GM19043 (cell line): ENCODE measurements at regions not wholly inside any gene's neighbourhood (a gene's known extent, or its start where the extent isn't known, plus 50 kb on each side); places are given as distances from the start of the nearest gene placed in this dataset.
"Not testable (repeated sequence)": the region's sequence is repeated elsewhere in the genome, so short reads cannot be mapped to it uniquely, and the experiment has no call there.

ENCODE experiments used
- ATAC-seq: cut with Tn5 transposase; IDR thresholded peaks from one replicate; pipeline ENCODE4 v1.9.1; 2021; ENCODE audit warnings: low read depth; ENCODE audit not compliant: unreplicated experiment

GRCh38 chr16:29261427-29262248 is 144.9 kb downstream of the NPIPB11 start:
- ATAC-seq: not testable (repeated sequence)

DNA sequence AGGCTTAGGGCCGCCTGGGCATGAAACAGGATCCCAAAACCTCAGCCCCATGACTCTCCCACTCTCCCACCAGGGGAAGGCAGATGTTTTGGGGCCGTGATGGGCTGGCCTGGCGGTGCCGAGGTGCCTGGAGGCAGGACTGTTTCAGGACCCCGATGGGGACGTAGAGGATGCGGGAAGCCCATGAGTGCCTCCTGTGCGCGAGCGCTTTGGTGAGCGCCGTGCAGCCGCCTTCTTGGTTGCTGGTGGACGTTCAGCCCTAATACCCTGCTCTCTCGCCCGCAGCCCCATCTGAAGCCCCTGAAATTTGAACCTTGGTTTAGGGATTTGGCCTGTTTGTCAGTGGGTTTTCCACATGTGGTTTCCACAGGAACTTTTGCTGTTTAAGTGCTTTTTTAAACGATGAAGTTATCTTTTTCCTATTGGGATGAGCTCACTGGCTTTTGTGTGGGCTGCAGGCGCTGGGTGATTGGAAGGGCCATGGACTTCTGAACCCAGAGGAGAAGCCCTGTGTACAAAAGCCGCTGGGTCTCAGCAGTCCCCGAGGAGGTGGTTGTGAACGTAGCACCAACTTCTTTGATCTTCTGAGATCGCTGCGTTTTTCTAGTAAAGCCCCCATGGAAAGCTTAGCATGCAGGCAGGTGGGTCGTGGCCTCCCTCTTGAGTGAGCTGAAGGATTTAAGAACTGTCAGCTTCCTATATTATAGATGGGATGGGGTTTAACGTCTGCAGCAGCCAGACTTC is 145.7 kb downstream of the NPIPB11 start:
- ATAC-seq: not testable (repeated sequence)

DNA sequence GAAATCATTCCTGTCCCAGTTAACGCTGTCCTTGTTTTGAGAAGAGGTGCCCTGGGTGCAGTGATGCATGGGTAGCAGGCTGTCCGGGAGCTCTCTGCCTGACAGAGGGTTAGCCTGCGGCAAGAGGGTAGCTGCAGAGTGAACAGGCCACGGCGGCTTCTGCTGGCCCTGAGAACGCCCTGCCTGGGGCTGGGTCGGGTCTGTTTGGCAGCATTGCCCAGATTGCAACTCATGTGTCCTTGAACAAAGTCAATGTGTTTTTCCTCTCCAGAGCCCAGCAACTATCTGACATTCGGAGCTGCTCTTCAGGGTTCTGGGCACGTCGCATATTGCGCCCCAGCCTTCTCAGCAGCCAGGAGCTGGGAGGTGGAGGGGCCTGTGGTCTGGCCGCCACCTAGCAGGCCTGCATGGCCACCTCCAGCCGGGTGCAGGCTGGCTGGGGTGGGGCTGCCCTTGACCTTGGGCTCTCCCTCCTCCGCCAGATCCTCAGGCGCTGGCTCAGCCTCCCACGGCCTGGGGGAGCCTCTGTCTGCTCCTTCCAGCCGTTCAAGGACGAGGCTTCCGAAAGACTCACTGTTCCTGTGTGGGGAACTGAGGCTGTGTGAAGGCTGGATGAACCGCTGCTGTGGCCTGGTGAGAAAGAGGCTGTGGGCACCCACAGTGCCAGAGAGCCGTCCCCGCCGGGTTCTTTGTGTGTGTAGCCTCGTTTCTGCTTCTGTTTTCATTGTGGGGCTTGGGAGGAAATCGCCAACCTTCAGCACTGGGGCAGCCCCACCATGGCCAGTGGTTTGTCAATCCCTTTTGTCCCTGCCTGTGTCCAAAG is 146.7 kb downstream of the NPIPB11 start:
- ATAC-seq: not testable (repeated sequence)

- ATAC-seq: not testable (repeated sequence)
Observed at GRCh38 chr16:29258946-29259634, 147.4 kb downstream of the NPIPB11 start.

DNA sequence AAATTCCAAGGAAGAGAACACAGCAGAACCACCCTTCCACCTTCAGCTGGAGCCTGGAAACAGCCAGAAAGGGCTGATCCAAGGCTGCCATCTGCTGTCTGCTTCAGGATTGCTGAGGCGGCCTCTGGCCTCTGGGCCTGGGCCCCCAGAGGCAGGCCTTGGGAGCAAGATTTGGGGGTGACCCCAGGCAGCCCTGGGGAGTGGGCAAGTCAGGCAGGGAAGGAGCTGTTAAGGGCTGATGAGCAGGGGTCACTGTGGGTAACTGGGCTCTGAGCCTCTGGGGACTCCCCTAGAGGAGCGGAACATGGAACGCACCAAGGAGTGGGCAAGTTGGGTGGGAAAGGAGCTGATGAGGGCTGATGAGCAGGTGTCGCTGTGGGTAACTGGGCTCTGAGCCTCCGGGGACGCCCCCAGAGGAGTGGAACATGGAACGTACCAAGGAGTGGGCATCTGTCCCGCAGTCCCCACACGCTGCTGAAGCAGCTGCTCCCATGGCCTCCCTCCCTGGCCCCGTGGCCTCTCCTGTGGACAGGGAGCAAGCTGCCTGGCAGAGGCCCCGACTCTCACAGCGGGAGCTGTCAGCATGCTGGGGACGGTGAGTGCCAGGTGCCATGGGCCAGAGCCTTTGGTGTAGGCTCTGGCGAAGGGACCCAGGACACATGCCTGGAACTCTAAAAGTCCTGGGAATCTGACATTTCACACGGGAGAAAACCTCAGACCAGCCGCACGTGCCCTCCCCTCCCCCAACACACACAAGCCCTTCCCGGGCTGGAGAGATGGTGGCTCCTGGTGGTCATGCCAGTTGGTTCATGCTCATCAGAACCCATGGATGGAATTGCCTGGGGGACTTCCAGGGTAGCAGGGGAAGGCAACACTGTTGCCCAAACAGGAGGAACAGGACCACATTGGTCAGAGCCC is 148.8 kb downstream of the NPIPB11 start:
- ATAC-seq: not testable (repeated sequence)

DNA sequence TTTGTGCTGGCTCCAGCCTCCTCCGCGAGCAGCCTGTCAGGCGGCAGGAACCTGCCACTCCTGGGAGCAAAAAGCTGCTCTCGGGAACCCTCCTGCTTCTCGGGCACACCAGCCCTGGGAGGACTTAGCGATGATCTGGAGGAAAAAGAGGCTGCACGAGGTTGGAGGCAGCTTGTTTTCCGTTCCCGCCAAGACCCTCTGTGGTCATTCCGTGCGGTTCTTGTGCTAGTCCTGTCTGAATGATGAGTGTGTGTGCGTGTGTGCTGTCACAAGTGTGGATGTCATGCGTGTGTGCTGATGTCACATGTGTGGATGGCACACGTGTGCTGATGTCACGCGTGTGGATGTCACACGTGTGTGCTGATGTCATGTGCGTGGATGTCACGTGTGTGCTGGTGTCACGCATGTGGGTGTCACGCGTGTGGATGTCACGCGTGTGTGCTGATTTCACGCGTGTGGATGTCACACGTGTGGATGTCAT is 150.0 kb downstream of the NPIPB11 start:
- ATAC-seq: no peak

DNA sequence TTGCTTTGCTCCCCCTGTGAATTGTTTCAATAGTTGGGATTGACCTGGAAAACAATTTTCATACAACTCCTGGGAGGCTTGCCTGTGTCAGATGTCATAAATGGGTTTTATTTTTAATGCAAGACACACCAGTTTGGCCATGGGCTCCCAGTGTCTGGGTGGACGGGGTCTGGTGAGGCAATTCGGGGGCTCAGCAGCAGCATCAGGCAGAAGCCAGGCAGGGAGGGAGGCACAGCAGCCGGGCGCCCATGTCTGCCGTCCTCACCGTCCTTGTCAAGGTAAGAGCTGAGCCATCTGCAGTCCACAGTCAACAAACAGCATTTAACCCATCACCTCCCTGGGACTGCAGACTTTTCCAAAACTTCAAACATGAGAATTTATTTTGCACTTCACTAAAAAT is 150.6 kb downstream of the NPIPB11 start:
- ATAC-seq: not testable (repeated sequence)

DNA sequence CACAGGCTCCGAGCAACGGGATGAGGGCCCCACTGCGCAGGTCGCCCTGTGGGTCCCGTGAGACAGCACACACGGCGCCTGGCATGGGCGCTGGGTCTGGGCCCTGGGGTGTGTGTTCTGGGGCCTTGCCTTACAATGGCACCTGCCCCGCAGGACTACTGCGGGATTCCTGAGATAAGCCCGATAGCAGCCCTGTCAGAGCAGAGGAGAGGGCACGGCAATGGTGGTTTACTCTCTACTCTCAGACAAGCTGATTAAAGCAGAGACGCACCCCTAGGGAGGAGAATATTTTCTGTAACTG is 151.1 kb downstream of the NPIPB11 start:
- not testable (repeated sequence) for ATAC-seq

DNA sequence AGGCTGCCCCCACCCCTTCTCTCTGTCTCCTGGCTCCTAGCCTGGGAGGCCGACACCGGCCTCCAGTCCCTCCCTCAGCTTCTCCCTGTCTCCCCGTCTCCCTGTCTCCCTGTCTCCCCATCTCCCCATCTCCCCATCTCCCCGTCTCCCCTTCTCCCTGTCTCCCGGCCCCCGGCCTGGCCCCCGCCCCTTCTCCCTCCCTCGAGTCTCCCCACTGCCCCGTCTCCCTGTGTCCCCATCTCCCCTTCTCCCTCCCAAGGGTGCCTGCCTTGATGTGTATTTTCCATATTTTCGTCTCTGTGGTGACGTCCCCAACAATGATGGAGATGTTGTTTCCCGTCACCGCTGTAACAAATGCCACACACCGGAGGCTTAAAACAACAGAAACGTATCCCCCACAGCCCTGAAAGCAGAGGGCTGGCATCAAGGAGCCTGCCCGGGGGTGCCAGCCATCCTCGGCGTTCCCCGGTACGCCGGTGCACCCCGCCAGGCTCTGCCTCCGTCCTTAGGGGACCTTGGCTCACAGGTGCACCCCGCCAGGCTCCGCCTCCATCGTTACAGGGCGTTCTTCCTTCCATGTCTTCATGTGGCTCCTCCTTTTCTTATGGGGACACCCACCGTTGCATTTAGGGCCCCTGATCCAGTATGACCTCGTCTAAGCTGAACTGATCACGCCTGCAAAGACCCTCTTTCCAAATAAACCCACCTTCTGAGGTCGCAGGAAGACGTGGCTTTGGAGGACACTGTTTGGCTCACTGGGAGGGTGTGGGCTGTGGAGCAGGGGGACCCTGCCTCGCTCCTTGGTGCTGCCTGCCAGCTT is 151.6 kb downstream of the NPIPB11 start:
- ATAC-seq: no peak

DNA sequence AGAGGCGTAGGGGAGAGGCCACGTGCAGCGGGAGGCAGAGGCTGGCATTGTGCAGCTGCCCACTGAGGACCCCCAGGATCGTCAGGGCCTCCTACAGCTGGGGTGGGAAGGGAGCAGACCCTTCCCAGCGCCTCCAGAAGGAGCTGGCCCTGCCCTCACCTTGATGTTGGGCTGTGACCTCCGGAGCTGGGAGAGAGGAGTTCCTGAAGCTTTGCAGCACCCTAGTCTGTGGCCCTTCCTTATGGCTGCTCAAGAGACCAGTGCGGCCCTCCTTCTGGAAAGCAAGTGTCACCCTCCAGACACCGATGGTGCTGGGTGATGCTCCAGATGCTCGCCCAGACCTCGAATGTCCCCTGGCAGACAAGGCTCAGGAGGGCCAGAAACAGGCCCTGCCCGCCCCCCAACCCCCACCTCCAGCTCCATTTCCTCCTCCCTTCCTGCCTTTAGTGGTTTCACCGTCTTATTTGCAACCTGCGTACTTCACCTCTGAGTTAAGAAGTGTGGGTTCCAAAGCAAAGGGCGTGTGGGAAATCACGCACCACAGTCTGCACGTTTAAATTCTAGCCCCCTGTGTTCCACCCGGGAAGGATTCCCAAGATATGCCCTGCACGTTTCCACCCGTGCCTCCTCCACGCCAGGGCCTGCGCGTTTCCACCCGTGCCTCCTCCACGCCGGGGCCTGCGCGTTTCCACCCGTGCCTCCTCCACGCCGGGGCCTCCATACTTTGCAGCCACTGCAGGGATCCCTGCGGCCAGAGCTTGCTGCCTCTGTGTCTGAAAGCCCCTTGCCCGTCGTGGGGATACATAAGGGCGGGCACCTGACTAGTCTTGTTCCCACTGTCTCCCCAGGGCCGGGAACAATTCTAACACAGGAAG is 152.6 kb downstream of the NPIPB11 start:
- not testable (repeated sequence) for ATAC-seq

DNA sequence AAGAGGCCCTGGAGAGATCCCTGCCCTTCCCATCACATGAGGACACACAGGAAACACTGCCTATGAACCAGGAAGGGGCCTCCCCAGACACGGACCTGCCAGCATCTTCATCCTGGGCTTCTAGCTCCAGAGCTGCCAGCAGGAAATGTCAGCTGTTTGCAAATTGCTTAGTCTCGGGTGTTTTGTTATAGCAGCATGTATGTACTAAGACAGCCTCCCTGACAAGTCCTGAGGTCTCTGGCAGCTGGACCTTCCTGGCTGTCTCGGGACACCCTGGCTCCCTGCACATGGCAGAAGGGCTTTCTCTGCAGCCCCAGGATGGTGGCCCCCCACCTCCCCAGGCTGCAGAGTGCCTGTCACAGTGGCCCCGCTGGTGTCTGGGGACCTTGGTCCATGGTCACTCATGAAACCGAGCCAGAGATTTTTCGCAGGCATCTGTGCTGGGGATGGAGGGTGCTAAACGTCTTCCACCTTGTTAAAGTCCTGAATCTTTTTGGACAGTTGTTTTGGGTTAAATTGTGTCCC is 153.4 kb downstream of the NPIPB11 start:
- ATAC-seq: not testable (repeated sequence)

DNA sequence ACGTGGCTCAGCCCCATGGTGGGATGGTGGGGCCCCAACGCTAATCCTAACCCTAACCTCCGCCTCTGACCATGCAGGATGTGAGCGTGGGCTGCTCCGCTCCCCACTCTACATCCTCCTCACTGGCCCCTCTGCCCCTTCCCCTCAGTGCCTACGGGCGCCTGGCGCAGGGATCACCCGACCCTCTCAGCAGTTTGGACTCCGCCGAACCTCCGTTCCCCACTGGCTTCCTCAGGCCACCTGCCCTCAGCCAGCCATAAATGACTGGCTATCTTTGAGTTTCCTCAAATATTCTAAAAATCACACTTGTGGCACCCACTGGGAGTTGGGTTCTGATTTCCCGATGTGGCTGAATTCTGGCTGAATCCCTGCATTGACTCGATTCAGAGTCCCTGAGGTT is 154.2 kb downstream of the NPIPB11 start:
- not testable (repeated sequence) for ATAC-seq

DNA sequence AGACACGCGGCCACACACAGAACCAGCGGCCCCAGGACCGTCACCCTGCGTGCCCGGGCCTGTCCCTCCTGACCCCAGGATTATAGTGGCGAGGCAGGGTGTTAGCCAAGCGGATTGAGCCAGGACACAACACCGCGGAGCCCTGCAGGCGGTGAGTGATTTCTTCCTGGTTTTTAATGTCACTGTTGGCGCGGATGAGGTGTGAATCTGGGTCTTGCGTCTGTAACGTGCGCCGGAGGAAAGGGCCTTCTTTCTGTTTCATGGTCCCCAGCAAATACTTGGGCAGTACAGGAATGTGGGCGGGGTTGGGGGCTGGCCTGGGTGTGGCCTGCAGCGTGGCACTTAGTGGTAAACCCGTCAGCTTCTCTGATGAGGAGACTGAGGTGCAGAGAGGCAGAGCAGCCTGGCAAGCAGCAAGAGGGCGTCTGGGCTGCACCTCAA is 154.9 kb downstream of the NPIPB11 start:
- not testable (repeated sequence) for ATAC-seq

DNA sequence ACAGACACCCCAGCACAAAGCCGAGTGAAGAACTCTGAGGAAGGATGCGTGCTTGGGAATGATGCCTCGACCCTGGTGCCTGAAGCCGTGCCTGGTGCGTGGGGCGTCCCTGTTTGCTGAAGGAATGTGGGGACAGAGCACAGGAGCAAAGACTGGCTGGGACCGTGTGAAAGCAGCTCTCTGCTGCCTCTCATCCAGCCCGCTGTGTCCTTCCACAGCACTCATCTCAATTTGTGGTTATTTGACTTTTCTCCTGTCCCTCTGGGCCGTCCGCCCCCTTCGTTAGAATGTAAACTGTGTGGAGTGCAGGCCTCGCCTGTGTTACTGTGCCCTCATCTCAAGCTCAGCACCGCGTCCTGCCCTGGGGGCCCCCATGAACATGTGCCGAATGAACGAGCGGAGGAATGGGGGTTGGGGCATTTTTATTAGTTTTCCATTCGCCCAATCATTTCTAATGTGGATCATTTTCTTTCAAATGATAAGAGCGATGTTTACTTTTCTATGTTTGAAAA is 155.5 kb downstream of the NPIPB11 start:
- ATAC-seq: not testable (repeated sequence)

DNA sequence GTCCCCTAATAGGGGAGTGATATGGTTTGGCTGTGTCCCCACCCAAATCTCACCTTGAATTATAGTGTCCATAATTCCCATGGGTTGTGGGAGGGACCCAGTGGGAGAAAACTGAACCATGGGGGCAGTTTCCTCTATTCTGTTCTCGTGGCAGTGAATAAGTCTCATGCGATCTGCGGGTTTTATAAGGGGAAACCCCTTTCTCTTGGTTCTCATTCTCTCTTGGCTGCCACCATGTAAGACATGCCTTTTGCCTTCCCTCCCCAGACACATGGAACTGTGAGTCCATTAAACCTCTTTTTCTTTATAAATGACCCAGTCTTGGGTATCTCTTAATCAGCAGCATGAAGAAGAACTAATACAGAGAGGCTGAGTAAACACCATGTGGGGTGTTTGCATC is 156.0 kb downstream of the NPIPB11 start:
- ATAC-seq: not testable (repeated sequence)

DNA sequence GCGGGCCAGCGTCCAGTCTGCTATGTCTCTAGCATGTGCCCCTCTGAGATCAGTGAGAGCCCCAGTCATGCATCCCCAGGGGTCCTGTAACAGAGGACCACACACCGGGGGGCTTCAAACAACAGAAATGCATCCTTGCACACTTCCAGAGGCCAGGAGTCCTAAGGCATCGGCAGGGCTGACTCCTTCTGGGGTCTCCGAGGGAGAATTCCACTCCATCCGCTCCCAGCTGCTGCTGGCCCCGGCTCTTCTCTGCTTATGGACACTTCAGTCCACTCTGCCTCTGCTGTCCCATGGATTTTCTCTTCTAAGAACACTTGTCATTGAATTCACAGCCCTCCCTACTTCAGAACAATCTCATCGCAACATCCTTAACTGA is 157.6 kb downstream of the NPIPB11 start:
- ATAC-seq: not testable (repeated sequence)
